NCI-H82 treated with DMSO at 0.1 percent for 48 hours (cell line): ENCODE measurements at regions not wholly inside any gene's neighbourhood (a gene's known extent, or its start where the extent isn't known, plus 50 kb on each side); places are given as distances from the start of the nearest gene placed in this dataset.
"Not testable (repeated sequence)": the region's sequence is repeated elsewhere in the genome, so short reads cannot be mapped to it uniquely, and the experiment has no call there.

Experiments
- DNase-seq: peaks from one replicate; lab custom pipeline; 2025; ENCODE audit not compliant: unreplicated experiment; lab: John Stamatoyannopoulos, UW

GRCh38 chr4:127309369-127310102 lies 323.2 kb upstream of the INTU start:
- DNase-seq: no peak

GRCh38 chr4:127311371-127311770 lies 321.4 kb upstream of the INTU start:
- DNase-seq: no peak

- DNase-seq: no peak
Observed at GRCh38 chr4:127311924-127312323, 320.8 kb upstream of the INTU start.

- no peak for DNase-seq
Observed at GRCh38 chr4:127313767-127314166, 319.0 kb upstream of the INTU start.

- DNase-seq: no peak
Observed at GRCh38 chr4:127327491-127327890, 305.3 kb upstream of the INTU start.

GRCh38 chr4:127335073-127335620 lies 297.6 kb upstream of the INTU start:
- DNase-seq: no peak

- DNase-seq: no peak
Observed at GRCh38 chr4:127335732-127336131, 297.0 kb upstream of the INTU start.

GRCh38 chr4:127343123-127343522 lies 289.6 kb upstream of the INTU start:
- not testable (repeated sequence) for DNase-seq

- DNase-seq: no peak
Observed at GRCh38 chr4:127344071-127344470, 288.7 kb upstream of the INTU start.

- no peak for DNase-seq
Observed at GRCh38 chr4:127347936-127348335, 284.8 kb upstream of the INTU start.

GRCh38 chr4:127352220-127353113 lies 280.3 kb upstream of the INTU start:
- DNase-seq: no peak

- no peak for DNase-seq
Observed at GRCh38 chr4:127355743-127356142, 277.0 kb upstream of the INTU start.

GRCh38 chr4:127357765-127358164 lies 275.0 kb upstream of the INTU start:
- no peak for DNase-seq

GRCh38 chr4:127362686-127363085 lies 270.1 kb upstream of the INTU start:
- DNase-seq: no peak

GRCh38 chr4:127364397-127364796 lies 268.4 kb upstream of the INTU start:
- no peak for DNase-seq

- DNase-seq: no peak
Observed at GRCh38 chr4:127364911-127365310, 267.8 kb upstream of the INTU start.

GRCh38 chr4:127370604-127371003 lies 262.2 kb upstream of the INTU start:
- no peak for DNase-seq

GRCh38 chr4:127379499-127379898 lies 253.3 kb upstream of the INTU start:
- DNase-seq: no peak

GRCh38 chr4:127379948-127380347 lies 252.8 kb upstream of the INTU start:
- DNase-seq: not testable (repeated sequence)

- DNase-seq: no peak
Observed at GRCh38 chr4:127383666-127384065, 249.1 kb upstream of the INTU start.

- DNase-seq: no peak
Observed at GRCh38 chr4:127394516-127394915, 238.2 kb upstream of the INTU start.

GRCh38 chr4:127400276-127400675 lies 232.5 kb upstream of the INTU start:
- DNase-seq: no peak
